Bronchial epithelial cell (primary cell): ENCODE measurements at regions not wholly inside any gene's neighbourhood (a gene's known extent, or its start where the extent isn't known, plus 50 kb on each side); places are given as distances from the start of the nearest gene placed in this dataset.
"Not testable (repeated sequence)": the region's sequence is repeated elsewhere in the genome, so short reads cannot be mapped to it uniquely, and the experiment has no call there.

ENCODE experiments used
- DNase-seq: peaks from one replicate; pipeline ENCODE4 v3.0.0-alpha.2; 2010; ENCODE audit warnings: low read depth
- FAIRE-seq: peaks from 2 replicates; lab custom pipeline; 2011; peaks lifted over from hg19 to GRCh38; lab: Jason Lieb, UNC
- H3K27me3 ChIP-seq: 2 replicates; pipeline ENCODE4 v1.5.1; 2011; ENCODE audit warnings: low read length; ENCODE audit not compliant: control insufficient read depth, insufficient read depth
- H3K36me3 ChIP-seq: 2 replicates; pipeline ENCODE4 v1.5.1; 2011; ENCODE audit warnings: low read length; ENCODE audit not compliant: control insufficient read depth, insufficient read depth
- H3K4me3 ChIP-seq: 2 replicates; pipeline ENCODE4 v1.5.1; 2011; ENCODE audit warnings: mild to moderate bottlenecking, low read depth, low read length, control low read depth
- TF ChIP-seq, protein P1 (sequence below): IDR thresholded peaks from 2 replicates; pipeline ENCODE4 v1.5.1; 2011; ENCODE audit warnings: mild to moderate bottlenecking, moderate library complexity, low read length, control low read depth, inconsistent platforms; ENCODE audit not compliant: insufficient read depth, severe bottlenecking

DNA sequence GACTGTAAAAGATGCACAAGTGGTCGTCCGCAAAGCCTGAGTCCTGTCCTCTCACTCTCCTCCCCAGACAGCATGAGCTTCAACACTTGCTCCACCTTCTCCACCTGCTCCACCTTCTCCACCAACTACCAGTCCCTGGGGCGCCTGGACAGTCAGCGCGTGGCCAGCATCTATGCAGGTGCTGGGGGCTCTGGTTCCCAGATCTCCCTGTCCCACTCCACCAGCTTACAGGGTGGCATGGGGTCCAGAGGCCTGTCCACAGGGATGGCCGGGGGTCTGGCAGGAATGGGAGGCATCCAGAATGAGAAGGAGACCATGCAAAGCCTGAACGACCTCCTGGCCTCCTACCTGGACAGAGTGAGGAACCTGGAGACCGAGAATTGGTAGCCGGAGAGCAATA is 162.2 kb upstream of the NT5E start:
- Histone ChIP-seq H3K27me3 (no peaks in the 10 kb centered on the region), H3K36me3 (no peaks in the 10 kb centered on the region), H3K4me3 (no peak overlapping the region)
- TF ChIP-seq, protein P1, sequence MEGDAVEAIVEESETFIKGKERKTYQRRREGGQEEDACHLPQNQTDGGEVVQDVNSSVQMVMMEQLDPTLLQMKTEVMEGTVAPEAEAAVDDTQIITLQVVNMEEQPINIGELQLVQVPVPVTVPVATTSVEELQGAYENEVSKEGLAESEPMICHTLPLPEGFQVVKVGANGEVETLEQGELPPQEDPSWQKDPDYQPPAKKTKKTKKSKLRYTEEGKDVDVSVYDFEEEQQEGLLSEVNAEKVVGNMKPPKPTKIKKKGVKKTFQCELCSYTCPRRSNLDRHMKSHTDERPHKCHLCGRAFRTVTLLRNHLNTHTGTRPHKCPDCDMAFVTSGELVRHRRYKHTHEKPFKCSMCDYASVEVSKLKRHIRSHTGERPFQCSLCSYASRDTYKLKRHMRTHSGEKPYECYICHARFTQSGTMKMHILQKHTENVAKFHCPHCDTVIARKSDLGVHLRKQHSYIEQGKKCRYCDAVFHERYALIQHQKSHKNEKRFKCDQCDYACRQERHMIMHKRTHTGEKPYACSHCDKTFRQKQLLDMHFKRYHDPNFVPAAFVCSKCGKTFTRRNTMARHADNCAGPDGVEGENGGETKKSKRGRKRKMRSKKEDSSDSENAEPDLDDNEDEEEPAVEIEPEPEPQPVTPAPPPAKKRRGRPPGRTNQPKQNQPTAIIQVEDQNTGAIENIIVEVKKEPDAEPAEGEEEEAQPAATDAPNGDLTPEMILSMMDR = no peak
- no peak for DNase-seq
- no peak for FAIRE-seq

DNA sequence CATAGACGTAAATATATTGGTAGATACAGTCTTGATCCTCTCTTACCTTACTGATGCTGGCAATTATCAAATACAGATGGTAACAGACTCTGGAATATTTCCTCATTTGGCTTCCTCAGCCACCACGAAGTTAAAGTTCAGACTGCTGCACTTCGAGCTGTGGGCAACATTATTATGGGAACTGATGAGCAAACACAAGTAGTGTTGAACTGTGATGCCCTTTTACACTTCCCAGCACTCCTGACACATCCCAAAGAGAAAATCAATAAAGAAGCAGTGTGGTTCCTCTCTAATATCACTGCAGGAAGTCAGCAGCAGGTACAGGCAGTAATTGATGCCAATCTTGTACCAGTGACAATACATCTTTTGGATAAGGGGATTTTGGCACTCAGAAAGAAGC is 162.7 kb upstream of the NT5E start:
- H3K4me3 ChIP-seq = no peak overlapping the region
- no peaks in the 10 kb centered on the region for H3K27me3 ChIP-seq
- TF ChIP-seq, protein P1 = no peak
- DNase-seq = no peak
- no peaks in the 10 kb centered on the region for H3K36me3 ChIP-seq
- peak; percentile 23 for FAIRE-seq

DNA sequence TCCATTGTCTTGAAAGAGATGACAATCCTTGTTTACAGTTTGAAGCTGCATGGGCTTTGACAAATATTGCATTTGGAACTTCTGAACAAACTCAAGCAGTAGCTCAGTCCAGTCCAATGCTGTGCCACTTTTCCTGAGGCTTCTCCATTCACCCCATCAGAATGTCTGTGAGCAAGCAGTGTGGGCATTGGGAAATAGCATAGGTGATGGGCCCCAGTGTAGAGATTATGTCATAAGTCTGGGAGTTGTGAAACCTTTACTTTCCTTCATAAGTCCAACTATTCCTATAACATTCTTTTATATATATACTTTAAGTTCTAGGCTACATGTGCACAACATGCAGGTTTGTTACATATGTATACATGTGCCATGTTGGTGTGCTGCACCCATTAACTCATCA is 163.4 kb upstream of the NT5E start:
- DNase-seq = peak; percentile 63
- H3K4me3 ChIP-seq, H3K36me3 ChIP-seq, H3K27me3 ChIP-seq, FAIRE-seq: not testable (repeated sequence)

DNA sequence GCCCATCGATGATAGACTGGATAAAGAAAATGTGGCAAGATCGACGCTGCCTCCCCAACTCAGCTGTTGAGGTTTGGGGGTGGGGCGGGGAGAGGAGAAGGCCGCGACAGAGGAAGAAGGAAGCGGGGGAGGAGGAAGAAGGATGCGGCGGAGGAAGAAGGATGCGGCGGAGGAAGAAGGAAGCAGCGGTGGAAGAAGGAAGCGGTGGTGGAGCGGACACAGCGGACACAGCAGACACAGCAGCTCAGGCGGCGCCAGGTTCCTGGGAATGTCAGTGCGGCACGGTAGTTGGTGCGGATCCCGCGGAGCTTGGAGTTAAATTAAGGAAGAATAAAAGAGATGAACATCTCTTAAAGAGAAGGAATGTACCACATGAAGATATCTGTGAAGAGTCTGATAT is 163.9 kb upstream of the NT5E start:
- H3K27me3 ChIP-seq = no peaks in the 10 kb centered on the region
- no peaks in the 10 kb centered on the region for H3K36me3 ChIP-seq
- H3K4me3 ChIP-seq = no peak overlapping the region
- TF ChIP-seq, protein P1 = no peak
- DNase-seq (no peak), FAIRE-seq (no peak)

DNA sequence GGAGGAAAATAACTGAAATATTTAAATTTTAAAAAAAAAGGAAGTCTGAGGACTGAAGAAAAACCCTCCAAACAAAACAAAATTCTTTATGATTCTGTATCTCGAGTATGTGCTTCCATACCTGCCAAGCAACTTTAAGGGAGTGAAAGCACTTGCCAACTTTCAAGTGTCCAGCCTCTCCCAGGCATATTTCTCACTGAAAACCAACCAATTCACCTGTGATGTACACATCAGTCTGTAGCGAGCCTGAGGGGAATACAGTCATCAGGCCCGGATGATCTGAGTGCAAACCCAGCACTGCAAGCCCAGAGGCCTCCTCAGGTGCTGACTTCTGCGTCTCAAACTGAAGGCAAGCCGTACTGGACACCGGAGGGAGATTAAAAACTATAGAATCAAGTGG is 164.8 kb upstream of the NT5E start:
- no peaks in the 10 kb centered on the region for H3K27me3 ChIP-seq
- TF ChIP-seq, protein P1 = no peak
- no peak for FAIRE-seq

DNA sequence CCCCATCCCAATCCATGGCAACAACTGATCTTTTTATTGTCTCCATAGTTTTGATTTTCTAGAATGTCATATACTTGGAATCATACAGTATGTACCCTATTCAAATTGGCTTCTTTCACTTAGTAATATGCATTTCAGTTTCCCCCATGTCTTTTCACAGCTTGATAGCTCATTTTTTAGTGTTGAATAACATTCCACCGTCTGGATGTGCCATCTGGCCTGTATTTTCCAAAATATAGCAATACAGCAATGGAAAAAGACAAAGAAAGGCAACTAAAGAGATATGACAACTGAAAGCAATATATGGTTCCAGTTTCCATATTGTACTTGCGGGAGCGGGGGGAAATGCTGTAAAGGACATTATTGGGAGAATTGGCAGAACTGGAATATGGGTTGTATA is 166.4 kb upstream of the NT5E start:
- no peak for FAIRE-seq
- TF ChIP-seq, protein P1 = no peak

More for the DNA sequence above, 164.8 kb upstream of the NT5E start:
- Histone ChIP-seq H3K4me3 (no peak overlapping the region), H3K36me3 (no peaks in the 10 kb centered on the region)
- peak; percentile 39 for DNase-seq

More for the DNA sequence above, 166.4 kb upstream of the NT5E start:
- Histone ChIP-seq H3K36me3 (no peaks in the 10 kb centered on the region), H3K27me3 (no peaks in the 10 kb centered on the region), H3K4me3 (no peak overlapping the region)
- no peak for DNase-seq
